ENCODE measurements at regions not wholly inside any gene's neighbourhood (a gene's known extent, or its start where the extent isn't known, plus 50 kb on each side); places are given as distances from the start of the nearest gene placed in this dataset.
"Not testable (repeated sequence)": the region's sequence is repeated elsewhere in the genome, so short reads cannot be mapped to it uniquely, and the experiment has no call there.

DNA sequence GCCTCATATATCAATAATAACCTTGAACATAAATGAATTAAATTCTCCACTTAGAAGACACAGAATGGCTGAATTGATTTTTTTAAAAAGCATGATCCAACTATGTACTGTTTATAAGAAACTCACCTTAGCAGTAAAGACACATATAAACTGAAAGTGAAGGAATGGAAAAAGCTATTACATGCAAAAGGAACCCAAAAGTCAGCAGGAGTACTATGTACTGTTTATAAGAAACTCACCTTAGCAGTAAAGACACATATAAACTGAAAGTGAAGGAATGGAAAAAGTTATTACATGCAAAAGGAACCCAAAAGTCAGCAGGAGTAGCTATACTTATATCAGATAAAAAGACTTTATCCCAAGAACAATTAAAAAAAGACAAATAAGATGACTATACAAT is 204.8 kb downstream of the TMEM161B start:
- Histone ChIP-seq H3K36me3 (ENCODE audit: control insufficient read depth in 1 of 2, insufficient read depth in 2 of 2, low read length in 1 of 2) (no peaks in the 10 kb centered on the region), H3K4me3 (ENCODE audit: low read length in 2 of 2) (no peak overlapping the region), H3K4me1 (ENCODE audit: control insufficient read depth in 1 of 2, insufficient read depth in 2 of 2, low read length in 2 of 2) (no peaks in the 10 kb centered on the region), H3K27me3 (ENCODE audit: control insufficient read depth in 1 of 2, insufficient read depth in 2 of 2, low read length in 1 of 2) (no peaks in the 10 kb centered on the region), H3K27ac (ENCODE audit: low read depth in 1 of 2, low read length in 2 of 2) (no peak overlapping the region), H3K9me3 (ENCODE audit: control insufficient read depth, low read length) (peaks cover 9% of the 10 kb centered on the region)
- intact Hi-C loops (cut with DNase I) = no loop called here
- DNase-seq (no peak), ATAC-seq (ENCODE audit: low FRiP score) (no peak)

DNA sequence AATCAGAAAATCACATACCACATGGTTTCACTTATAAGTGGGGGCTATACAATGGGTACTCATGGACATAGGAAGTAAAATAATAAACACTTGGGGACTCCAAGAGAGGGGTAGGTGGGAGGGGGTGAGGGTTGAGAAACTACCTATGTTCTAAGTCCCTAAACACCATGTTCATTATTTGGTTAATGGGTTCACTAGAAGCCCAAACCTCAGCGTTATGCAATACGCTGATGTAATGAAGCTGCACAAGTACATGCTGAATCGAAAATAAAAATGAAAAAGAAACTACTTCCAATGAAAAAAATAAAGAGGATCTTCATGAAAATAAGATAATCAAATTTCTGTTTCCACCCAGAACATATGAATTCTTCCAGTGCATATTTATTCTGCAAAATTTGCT is 208.5 kb downstream of the TMEM161B start:
- no peak overlapping the region for H3K4me3 ChIP-seq (ENCODE audit: low read length in 2 of 2)
- intact Hi-C loops (cut with DNase I) = no loop called here
- DNase-seq (no peak), ATAC-seq (ENCODE audit: low FRiP score) (no peak)
- H3K9me3 ChIP-seq (ENCODE audit: control insufficient read depth, low read length) = peaks cover 9% of the 10 kb centered on the region
- no peaks in the 10 kb centered on the region for H3K4me1 ChIP-seq (ENCODE audit: control insufficient read depth in 1 of 2, insufficient read depth in 2 of 2, low read length in 2 of 2)
- H3K27ac ChIP-seq (ENCODE audit: low read depth in 1 of 2, low read length in 2 of 2) = no peak overlapping the region
- H3K27me3 ChIP-seq (ENCODE audit: control insufficient read depth in 1 of 2, insufficient read depth in 2 of 2, low read length in 1 of 2) = no peaks in the 10 kb centered on the region
- H3K36me3 ChIP-seq (ENCODE audit: control insufficient read depth in 1 of 2, insufficient read depth in 2 of 2, low read length in 1 of 2) = no peaks in the 10 kb centered on the region
- WGBS, 2 donors = 90% methylated on average over 3 of the region's 3 CpGs

DNA sequence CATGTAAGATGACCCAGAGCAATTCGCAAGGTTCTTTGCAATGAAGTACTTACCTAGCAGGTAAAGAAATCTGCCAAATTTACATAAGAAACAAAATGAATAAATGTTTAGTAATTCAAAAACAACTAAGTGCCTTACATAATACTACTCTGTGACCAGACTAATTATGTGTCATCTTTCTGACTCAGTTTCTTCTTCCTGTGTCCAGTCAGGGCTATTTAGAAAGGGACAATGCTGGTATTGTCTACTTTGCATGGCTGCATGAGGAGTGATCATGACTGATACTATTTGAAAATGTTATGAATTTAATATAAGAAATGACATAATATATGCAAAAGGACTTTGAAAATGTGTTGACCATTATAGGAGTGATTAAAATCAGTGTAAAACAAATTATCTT is 210.0 kb downstream of the TMEM161B start:
- H3K4me1 ChIP-seq (ENCODE audit: control insufficient read depth in 1 of 2, insufficient read depth in 2 of 2, low read length in 2 of 2) = no peaks in the 10 kb centered on the region
- intact Hi-C loops (cut with DNase I) = no loop called here
- peaks cover 9% of the 10 kb centered on the region for H3K9me3 ChIP-seq (ENCODE audit: control insufficient read depth, low read length)
- H3K27me3 ChIP-seq (ENCODE audit: control insufficient read depth in 1 of 2, insufficient read depth in 2 of 2, low read length in 1 of 2) = no peaks in the 10 kb centered on the region
- ATAC-seq (ENCODE audit: low FRiP score) = no peak
- 90 to 91% methylated on average over 1 of the region's 1 CpG for WGBS, 2 donors
- no peak overlapping the region for H3K27ac ChIP-seq (ENCODE audit: low read depth in 1 of 2, low read length in 2 of 2)
- H3K4me3 ChIP-seq (ENCODE audit: low read length in 2 of 2) = no peak overlapping the region
- no peaks in the 10 kb centered on the region for H3K36me3 ChIP-seq (ENCODE audit: control insufficient read depth in 1 of 2, insufficient read depth in 2 of 2, low read length in 1 of 2)
- DNase-seq = no peak

DNA sequence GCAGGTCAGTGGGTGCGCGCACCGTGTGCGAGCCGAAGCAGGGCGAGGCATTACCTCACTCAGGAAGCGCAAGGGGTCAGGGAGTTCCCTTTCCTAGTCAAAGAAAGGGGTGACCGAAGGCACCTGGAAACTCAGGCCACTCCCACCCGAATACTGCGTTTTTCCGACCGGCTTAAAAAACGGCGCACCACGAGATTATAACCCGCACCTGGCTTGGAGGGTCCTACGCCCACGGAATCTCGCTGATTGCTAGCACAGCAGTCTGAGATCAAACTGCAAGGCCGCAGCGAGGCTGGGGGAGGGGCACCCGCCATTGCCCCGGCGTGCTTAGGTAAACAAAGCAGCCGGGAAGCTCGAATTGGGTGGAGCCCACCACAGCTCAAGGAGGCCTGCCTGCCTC is 216.2 kb downstream of the TMEM161B start:
- H3K27ac ChIP-seq (ENCODE audit: low read depth in 1 of 2, low read length in 2 of 2); H3K4me1 ChIP-seq (ENCODE audit: control insufficient read depth in 1 of 2, insufficient read depth in 2 of 2, low read length in 2 of 2); ATAC-seq (ENCODE audit: low FRiP score); H3K9me3 ChIP-seq (ENCODE audit: control insufficient read depth, low read length); H3K4me3 ChIP-seq (ENCODE audit: low read length in 2 of 2); H3K36me3 ChIP-seq (ENCODE audit: control insufficient read depth in 1 of 2, insufficient read depth in 2 of 2, low read length in 1 of 2); H3K27me3 ChIP-seq (ENCODE audit: control insufficient read depth in 1 of 2, insufficient read depth in 2 of 2, low read length in 1 of 2); intact Hi-C loops (cut with DNase I): not testable (repeated sequence)
- peak in 1 of 2 donors; percentile 26 for DNase-seq
- WGBS, 2 donors = 68 to 76% methylated on average over 16 to 26 of the region's 26 CpGs

DNA sequence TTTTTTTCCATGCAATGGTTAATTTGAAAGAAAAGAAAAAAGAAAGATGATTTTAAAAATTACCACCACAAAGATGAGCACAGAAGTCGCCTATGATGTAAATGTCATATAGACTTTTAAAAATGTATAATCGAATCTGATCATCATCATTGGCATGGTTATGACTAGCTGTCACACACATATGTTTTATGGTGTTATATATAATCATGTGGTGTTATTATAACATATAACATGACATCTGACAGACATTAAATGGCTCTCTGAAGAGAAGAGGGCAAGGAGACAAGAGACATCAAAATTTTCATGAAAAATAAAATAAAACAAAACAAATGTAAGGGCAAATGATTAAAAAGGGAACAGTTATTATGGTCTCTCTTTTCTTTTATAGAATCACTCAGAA is 217.5 kb downstream of the TMEM161B start:
- H3K36me3 ChIP-seq (ENCODE audit: control insufficient read depth in 1 of 2, insufficient read depth in 2 of 2, low read length in 1 of 2) = no peaks in the 10 kb centered on the region
- H3K4me1 ChIP-seq (ENCODE audit: control insufficient read depth in 1 of 2, insufficient read depth in 2 of 2, low read length in 2 of 2) = no peaks in the 10 kb centered on the region
- no peak overlapping the region for H3K4me3 ChIP-seq (ENCODE audit: low read length in 2 of 2)
- intact Hi-C loops (cut with DNase I) = no loop called here
- DNase-seq = no peak
- H3K9me3 ChIP-seq (ENCODE audit: control insufficient read depth, low read length) = no peaks in the 10 kb centered on the region
- H3K27ac ChIP-seq (ENCODE audit: low read depth in 1 of 2, low read length in 2 of 2) = no peak overlapping the region
- H3K27me3 ChIP-seq (ENCODE audit: control insufficient read depth in 1 of 2, insufficient read depth in 2 of 2, low read length in 1 of 2) = no peaks in the 10 kb centered on the region
- ATAC-seq (ENCODE audit: low FRiP score) = no peak
- WGBS, 2 donors = 68 to 79% methylated on average over 2 of the region's 2 CpGs

DNA sequence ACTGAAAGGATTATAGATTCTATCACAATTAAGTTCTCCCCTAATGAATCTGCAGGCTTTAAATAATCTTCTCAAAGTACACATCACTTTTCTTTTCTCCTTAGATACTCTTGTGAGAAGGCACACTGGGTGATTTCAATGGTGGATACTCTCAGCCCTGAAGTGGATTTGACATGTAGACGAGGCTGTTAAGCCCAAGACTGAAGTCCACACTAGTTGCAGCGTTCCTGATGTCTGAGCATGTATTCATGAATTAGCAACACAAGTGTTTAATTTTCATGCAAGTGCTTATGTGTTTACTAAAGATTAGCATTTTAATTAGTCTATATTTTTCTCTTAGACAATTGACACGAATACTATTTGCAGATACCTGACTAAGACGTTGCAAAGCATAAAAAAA is 218.9 kb downstream of the TMEM161B start:
- Histone ChIP-seq H3K36me3 (ENCODE audit: control insufficient read depth in 1 of 2, insufficient read depth in 2 of 2, low read length in 1 of 2) (no peaks in the 10 kb centered on the region), H3K9me3 (ENCODE audit: control insufficient read depth, low read length) (no peaks in the 10 kb centered on the region), H3K4me3 (ENCODE audit: low read length in 2 of 2) (no peak overlapping the region), H3K27me3 (ENCODE audit: control insufficient read depth in 1 of 2, insufficient read depth in 2 of 2, low read length in 1 of 2) (no peaks in the 10 kb centered on the region), H3K4me1 (ENCODE audit: control insufficient read depth in 1 of 2, insufficient read depth in 2 of 2, low read length in 2 of 2) (no peaks in the 10 kb centered on the region), H3K27ac (ENCODE audit: low read depth in 1 of 2, low read length in 2 of 2) (no peak overlapping the region)
- ATAC-seq (ENCODE audit: low FRiP score) (no peak), DNase-seq (no peak)
- 24 to 26% methylated on average over 4 of the region's 4 CpGs for WGBS, 2 donors
- intact Hi-C loops (cut with DNase I) = no loop called here

DNA sequence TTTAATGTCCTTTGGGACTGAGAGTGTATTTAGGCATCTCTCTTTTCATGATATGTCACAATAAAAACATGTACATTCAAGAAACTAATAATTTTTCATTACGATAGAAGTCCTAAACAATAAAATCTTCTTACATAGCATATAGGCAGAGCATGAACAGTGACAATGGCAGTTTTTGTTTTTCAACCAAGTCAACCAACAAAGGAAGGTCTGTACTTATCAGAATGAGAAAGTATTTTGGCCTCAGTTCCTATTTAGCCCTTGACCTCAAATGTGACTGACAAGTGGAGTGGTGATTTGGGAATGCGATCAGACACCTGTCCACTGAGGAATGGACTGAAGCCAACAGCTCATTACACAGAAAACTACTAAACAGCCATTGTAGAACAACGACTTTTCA is 219.5 kb downstream of the TMEM161B start:
- Histone ChIP-seq H3K4me3 (ENCODE audit: low read length in 2 of 2) (no peak overlapping the region), H3K36me3 (ENCODE audit: control insufficient read depth in 1 of 2, insufficient read depth in 2 of 2, low read length in 1 of 2) (no peaks in the 10 kb centered on the region), H3K27ac (ENCODE audit: low read depth in 1 of 2, low read length in 2 of 2) (no peak overlapping the region), H3K9me3 (ENCODE audit: control insufficient read depth, low read length) (no peaks in the 10 kb centered on the region), H3K27me3 (ENCODE audit: control insufficient read depth in 1 of 2, insufficient read depth in 2 of 2, low read length in 1 of 2) (no peaks in the 10 kb centered on the region), H3K4me1 (ENCODE audit: control insufficient read depth in 1 of 2, insufficient read depth in 2 of 2, low read length in 2 of 2) (no peaks in the 10 kb centered on the region)
- intact Hi-C loops (cut with DNase I) = no loop called here
- WGBS, 2 donors = 66 to 69% methylated on average over 3 of the region's 3 CpGs
- no peak for ATAC-seq (ENCODE audit: low FRiP score)
- DNase-seq = no peak

DNA sequence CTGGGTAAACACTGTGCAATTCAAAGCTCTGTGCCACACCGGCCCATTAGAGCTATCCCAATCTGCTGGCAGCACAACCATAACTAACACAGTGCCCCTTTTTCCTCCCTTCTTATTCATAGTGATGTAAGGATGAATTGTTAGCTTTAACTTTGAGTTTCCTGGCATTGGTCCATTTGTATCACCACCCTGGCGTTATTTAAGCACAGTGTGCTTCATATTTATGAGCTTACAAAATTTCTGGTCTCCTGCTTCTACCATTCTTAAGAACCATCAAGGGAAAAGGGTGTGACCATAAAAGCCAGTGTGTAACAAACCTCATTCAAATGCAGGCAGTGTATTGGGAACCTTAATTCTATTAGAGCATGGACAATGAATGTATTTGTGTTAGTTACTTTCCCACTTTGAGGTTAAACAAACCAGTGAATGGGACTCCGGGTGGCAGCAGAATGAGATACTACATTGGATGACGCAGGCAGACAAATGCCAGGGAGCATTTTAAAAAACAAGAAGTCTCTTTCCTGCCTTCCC is 222.6 kb downstream of the TMEM161B start:
- WGBS, 2 donors = 48 to 54% methylated on average over 4 of the region's 4 CpGs
- H3K4me3 ChIP-seq (ENCODE audit: low read length in 2 of 2) = no peak overlapping the region
- no peaks in the 10 kb centered on the region for H3K4me1 ChIP-seq (ENCODE audit: control insufficient read depth in 1 of 2, insufficient read depth in 2 of 2, low read length in 2 of 2)
- no peaks in the 10 kb centered on the region for H3K27me3 ChIP-seq (ENCODE audit: control insufficient read depth in 1 of 2, insufficient read depth in 2 of 2, low read length in 1 of 2)
- peaks cover 2% of the 10 kb centered on the region for H3K9me3 ChIP-seq (ENCODE audit: control insufficient read depth, low read length)
- ATAC-seq (ENCODE audit: low FRiP score) (no peak), DNase-seq (no peak)
- no peak overlapping the region for H3K27ac ChIP-seq (ENCODE audit: low read depth in 1 of 2, low read length in 2 of 2)
- intact Hi-C loops (cut with DNase I) = no loop called here
- H3K36me3 ChIP-seq (ENCODE audit: control insufficient read depth in 1 of 2, insufficient read depth in 2 of 2, low read length in 1 of 2) = no peaks in the 10 kb centered on the region

DNA sequence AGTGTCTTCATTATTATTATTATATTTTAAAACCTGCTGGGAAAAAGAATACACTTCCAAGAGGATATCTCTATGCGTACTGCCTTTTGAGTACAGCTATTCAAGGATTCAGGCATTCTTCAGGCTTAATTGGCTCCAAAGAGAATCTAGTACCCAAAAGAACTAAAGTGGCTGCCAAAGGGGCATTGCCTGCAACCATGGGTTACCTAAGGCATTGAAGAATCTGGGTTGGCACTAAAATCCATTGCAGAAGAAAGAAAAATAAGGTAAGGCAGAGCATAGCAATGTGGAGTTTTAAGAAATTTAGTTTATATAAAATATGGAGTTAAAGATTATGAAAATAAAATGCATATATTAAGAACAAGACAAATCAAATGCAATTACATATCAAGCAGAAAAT is 223.5 kb downstream of the TMEM161B start:
- Histone ChIP-seq H3K27me3 (ENCODE audit: control insufficient read depth in 1 of 2, insufficient read depth in 2 of 2, low read length in 1 of 2) (no peaks in the 10 kb centered on the region), H3K27ac (ENCODE audit: low read depth in 1 of 2, low read length in 2 of 2) (no peak overlapping the region), H3K4me1 (ENCODE audit: control insufficient read depth in 1 of 2, insufficient read depth in 2 of 2, low read length in 2 of 2) (no peaks in the 10 kb centered on the region), H3K36me3 (ENCODE audit: control insufficient read depth in 1 of 2, insufficient read depth in 2 of 2, low read length in 1 of 2) (no peaks in the 10 kb centered on the region), H3K9me3 (ENCODE audit: control insufficient read depth, low read length) (peaks cover 2% of the 10 kb centered on the region), H3K4me3 (ENCODE audit: low read length in 2 of 2) (no peak overlapping the region)
- ATAC-seq (ENCODE audit: low FRiP score) (no peak), DNase-seq (no peak)
- intact Hi-C loops (cut with DNase I) = no loop called here
- 0% methylated on average over 1 of the region's 1 CpG for WGBS, 2 donors
